GM18507 (cell line): ENCODE measurements at regions not wholly inside any gene's neighbourhood (a gene's known extent, or its start where the extent isn't known, plus 50 kb on each side); places are given as distances from the start of the nearest gene placed in this dataset.
"Not testable (repeated sequence)": the region's sequence is repeated elsewhere in the genome, so short reads cannot be mapped to it uniquely, and the experiment has no call there.

Experiments used
- DNase-seq: peaks from one replicate; pipeline ENCODE4 v3.0.0; 2011; ENCODE audit warnings: low read depth; ENCODE audit not compliant: insufficient read length; ENCODE audit errors: extremely low spot score
- FAIRE-seq: peaks from 2 replicates; lab custom pipeline; 2011; peaks lifted over from hg19 to GRCh38; lab: Jason Lieb, UNC

GRCh38 chr18:56490942-56491341, 147.4 kb downstream of the TXNL1 start:
- FAIRE-seq = no peak

GRCh38 chr18:56489893-56490292, 148.5 kb downstream of the TXNL1 start:
- FAIRE-seq (no peak), DNase-seq (no peak)

More at GRCh38 chr18:56490942-56491341, 147.4 kb downstream of the TXNL1 start:
- DNase-seq = no peak

GRCh38 chr18:56488739-56489138, 149.7 kb downstream of the TXNL1 start:
- DNase-seq (no peak), FAIRE-seq (no peak)

- no peak for FAIRE-seq
- DNase-seq = no peak
Observed at GRCh38 chr18:56487801-56488200, 150.6 kb downstream of the TXNL1 start.

- no peak for FAIRE-seq
- DNase-seq = no peak
Observed at GRCh38 chr18:56483386-56483785, 155.0 kb downstream of the TXNL1 start.

GRCh38 chr18:56482813-56483212, 155.6 kb downstream of the TXNL1 start:
- not testable (repeated sequence) for DNase-seq, FAIRE-seq

GRCh38 chr18:56481751-56482150, 156.6 kb downstream of the TXNL1 start:
- FAIRE-seq = no peak
- no peak for DNase-seq

- FAIRE-seq = no peak
- DNase-seq = no peak
Observed at GRCh38 chr18:56479841-56480240, 158.6 kb downstream of the TXNL1 start.

- FAIRE-seq (no peak), DNase-seq (no peak)
Observed at GRCh38 chr18:56475250-56475649, 163.1 kb downstream of the TXNL1 start.

GRCh38 chr18:56473400-56474024, 164.9 kb downstream of the TXNL1 start:
- FAIRE-seq (no peak), DNase-seq (no peak)

GRCh38 chr18:56470406-56471351, 167.7 kb downstream of the TXNL1 start:
- FAIRE-seq (no peak), DNase-seq (no peak)

- DNase-seq (no peak), FAIRE-seq (no peak)
Observed at GRCh38 chr18:56469582-56469981, 168.8 kb downstream of the TXNL1 start.

- DNase-seq (no peak), FAIRE-seq (no peak)
Observed at GRCh38 chr18:56468396-56468795, 170.0 kb downstream of the TXNL1 start.

GRCh38 chr18:56462276-56462675, 176.1 kb downstream of the TXNL1 start:
- no peak for FAIRE-seq
- DNase-seq = no peak

GRCh38 chr18:56461151-56461550, 177.2 kb downstream of the TXNL1 start:
- DNase-seq = no peak
- no peak for FAIRE-seq

GRCh38 chr18:56460581-56460980, 177.8 kb downstream of the TXNL1 start:
- DNase-seq (no peak), FAIRE-seq (no peak)

- DNase-seq (no peak), FAIRE-seq (no peak)
Observed at GRCh38 chr18:56458770-56459712, 179.4 kb downstream of the TXNL1 start.

GRCh38 chr18:56455874-56456273, 182.5 kb downstream of the TXNL1 start:
- DNase-seq (no peak), FAIRE-seq (no peak)

GRCh38 chr18:56455141-56455540, 183.3 kb downstream of the TXNL1 start:
- no peak for DNase-seq
- FAIRE-seq = no peak

- FAIRE-seq (no peak), DNase-seq (no peak)
Observed at GRCh38 chr18:56453631-56454030, 184.8 kb downstream of the TXNL1 start.
